GM12891 (cell line): ENCODE measurements at regions not wholly inside any gene's neighbourhood (a gene's known extent, or its start where the extent isn't known, plus 50 kb on each side); places are given as distances from the start of the nearest gene placed in this dataset.

Experiments used
- POLR2A ChIP-seq: IDR thresholded peaks from 2 replicates; pipeline ENCODE4 v1.6.1; 2011; ENCODE audit warnings: low read depth, low read length, control low read depth
- TAF1 ChIP-seq: IDR thresholded peaks from 2 replicates; pipeline ENCODE4 v1.6.1; 2011; ENCODE audit warnings: low read depth, low read length, control low read depth

- TF ChIP-seq POLR2A (no peak), TAF1 (no peak)
These were observed 180.8 kb downstream of the HSD17B3 start for GRCh38 chr9:96121136-96121535.
